GM23338 (cell line): ENCODE measurements at regions not wholly inside any gene's neighbourhood (a gene's known extent, or its start where the extent isn't known, plus 50 kb on each side); places are given as distances from the start of the nearest gene placed in this dataset.

Experiments used
- JUNB ChIP-seq: IDR thresholded peaks from one replicate; pipeline ENCODE4 v1.6.1; 2016; ENCODE audit warnings: antibody characterized with exemption; ENCODE audit not compliant: unreplicated experiment
- TF ChIP-seq, protein P1 (sequence below), 2 experiments: fragments of 200-600 bp in 1 of 2; sonication (generic) in 1 of 2; conservative IDR thresholded peaks; 2 replicates each; pipeline versions ENCODE4 v1.5.1 to v1.6.1; 2016 to 2017; ENCODE audit warnings: antibody characterized with exemption in 2 of 2, low read depth in 2 of 2, mild to moderate bottlenecking in 2 of 2, moderate library complexity in 1 of 2
- TF ChIP-seq, protein P2 (sequence below): IDR thresholded peaks from one replicate; pipeline ENCODE4 v1.6.1; 2018; ENCODE audit warnings: antibody characterized with exemption; ENCODE audit not compliant: unreplicated experiment

DNA sequence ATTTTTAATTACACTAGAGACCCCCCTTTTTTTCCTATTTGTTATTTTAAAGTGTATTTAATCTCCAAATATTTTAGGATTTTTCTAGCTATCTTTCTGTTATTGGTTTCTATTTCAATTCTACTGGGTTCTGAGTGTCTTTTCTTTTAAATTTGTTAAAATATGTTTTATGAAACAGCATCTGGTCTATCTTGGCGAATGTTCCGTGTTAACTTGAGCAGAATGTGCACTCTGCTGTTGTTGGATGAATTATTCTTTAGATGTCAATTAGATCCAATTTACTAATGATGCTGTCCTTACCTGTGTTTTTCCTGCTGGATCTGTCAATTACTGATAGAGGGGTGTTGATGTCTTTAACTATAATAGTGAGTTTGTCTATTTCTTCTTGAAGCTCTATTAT lies 462.0 kb upstream of the CNTN3 start:
- TF ChIP-seq, protein P1, sequence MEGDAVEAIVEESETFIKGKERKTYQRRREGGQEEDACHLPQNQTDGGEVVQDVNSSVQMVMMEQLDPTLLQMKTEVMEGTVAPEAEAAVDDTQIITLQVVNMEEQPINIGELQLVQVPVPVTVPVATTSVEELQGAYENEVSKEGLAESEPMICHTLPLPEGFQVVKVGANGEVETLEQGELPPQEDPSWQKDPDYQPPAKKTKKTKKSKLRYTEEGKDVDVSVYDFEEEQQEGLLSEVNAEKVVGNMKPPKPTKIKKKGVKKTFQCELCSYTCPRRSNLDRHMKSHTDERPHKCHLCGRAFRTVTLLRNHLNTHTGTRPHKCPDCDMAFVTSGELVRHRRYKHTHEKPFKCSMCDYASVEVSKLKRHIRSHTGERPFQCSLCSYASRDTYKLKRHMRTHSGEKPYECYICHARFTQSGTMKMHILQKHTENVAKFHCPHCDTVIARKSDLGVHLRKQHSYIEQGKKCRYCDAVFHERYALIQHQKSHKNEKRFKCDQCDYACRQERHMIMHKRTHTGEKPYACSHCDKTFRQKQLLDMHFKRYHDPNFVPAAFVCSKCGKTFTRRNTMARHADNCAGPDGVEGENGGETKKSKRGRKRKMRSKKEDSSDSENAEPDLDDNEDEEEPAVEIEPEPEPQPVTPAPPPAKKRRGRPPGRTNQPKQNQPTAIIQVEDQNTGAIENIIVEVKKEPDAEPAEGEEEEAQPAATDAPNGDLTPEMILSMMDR (conservative IDR thresholded peaks at IDR 0.05; ENCODE audit: low read depth in 2 of 2) = no peak
- TF ChIP-seq, protein P2, sequence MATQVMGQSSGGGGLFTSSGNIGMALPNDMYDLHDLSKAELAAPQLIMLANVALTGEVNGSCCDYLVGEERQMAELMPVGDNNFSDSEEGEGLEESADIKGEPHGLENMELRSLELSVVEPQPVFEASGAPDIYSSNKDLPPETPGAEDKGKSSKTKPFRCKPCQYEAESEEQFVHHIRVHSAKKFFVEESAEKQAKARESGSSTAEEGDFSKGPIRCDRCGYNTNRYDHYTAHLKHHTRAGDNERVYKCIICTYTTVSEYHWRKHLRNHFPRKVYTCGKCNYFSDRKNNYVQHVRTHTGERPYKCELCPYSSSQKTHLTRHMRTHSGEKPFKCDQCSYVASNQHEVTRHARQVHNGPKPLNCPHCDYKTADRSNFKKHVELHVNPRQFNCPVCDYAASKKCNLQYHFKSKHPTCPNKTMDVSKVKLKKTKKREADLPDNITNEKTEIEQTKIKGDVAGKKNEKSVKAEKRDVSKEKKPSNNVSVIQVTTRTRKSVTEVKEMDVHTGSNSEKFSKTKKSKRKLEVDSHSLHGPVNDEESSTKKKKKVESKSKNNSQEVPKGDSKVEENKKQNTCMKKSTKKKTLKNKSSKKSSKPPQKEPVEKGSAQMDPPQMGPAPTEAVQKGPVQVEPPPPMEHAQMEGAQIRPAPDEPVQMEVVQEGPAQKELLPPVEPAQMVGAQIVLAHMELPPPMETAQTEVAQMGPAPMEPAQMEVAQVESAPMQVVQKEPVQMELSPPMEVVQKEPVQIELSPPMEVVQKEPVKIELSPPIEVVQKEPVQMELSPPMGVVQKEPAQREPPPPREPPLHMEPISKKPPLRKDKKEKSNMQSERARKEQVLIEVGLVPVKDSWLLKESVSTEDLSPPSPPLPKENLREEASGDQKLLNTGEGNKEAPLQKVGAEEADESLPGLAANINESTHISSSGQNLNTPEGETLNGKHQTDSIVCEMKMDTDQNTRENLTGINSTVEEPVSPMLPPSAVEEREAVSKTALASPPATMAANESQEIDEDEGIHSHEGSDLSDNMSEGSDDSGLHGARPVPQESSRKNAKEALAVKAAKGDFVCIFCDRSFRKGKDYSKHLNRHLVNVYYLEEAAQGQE = no peak
- TF ChIP-seq JUNB = no peak
